ENCODE measurements at regions not wholly inside any gene's neighbourhood (a gene's known extent, or its start where the extent isn't known, plus 50 kb on each side); places are given as distances from the start of the nearest gene placed in this dataset.
"Not testable (repeated sequence)": the region's sequence is repeated elsewhere in the genome, so short reads cannot be mapped to it uniquely, and the experiment has no call there.

DNA sequence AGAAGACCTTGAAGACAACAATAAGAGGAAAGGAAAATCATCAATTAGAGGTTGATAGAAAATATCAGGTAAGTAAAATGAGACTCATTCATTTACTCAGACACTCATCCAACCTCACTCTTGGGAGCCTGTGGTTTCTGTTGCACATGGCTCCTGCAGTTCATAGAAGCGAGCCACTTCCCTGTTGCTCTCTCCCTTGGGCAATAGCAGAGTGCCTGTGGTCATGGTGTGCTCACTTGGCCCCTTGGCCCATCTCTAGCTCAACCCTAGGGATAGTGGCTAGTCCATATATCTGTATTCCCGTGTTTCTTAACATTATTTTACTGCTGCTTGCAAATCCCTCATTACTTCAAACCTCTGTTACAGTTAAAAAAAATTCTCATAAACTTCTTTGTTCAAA lies 368.6 kb downstream of the PTPRC start:
- no peak overlapping the region for H3K4me3 ChIP-seq (ENCODE audit: low read length)
- no peak overlapping the region for H3K9ac ChIP-seq (ENCODE audit: low read depth, low read length)
- no peaks in the 10 kb centered on the region for H3K4me1 ChIP-seq (ENCODE audit: insufficient read depth, low read length)
- H3K36me3 ChIP-seq (ENCODE audit: insufficient read depth, low read depth, low read length), result no peaks in the 10 kb centered on the region
- H3K9me3 ChIP-seq (ENCODE audit: insufficient read depth, low read depth, low read length), result no peaks in the 10 kb centered on the region
- no peaks in the 10 kb centered on the region for H3K27me3 ChIP-seq (ENCODE audit: insufficient read depth, low read length)
- H3K27ac ChIP-seq (ENCODE audit: low read length), result no peak overlapping the region

DNA sequence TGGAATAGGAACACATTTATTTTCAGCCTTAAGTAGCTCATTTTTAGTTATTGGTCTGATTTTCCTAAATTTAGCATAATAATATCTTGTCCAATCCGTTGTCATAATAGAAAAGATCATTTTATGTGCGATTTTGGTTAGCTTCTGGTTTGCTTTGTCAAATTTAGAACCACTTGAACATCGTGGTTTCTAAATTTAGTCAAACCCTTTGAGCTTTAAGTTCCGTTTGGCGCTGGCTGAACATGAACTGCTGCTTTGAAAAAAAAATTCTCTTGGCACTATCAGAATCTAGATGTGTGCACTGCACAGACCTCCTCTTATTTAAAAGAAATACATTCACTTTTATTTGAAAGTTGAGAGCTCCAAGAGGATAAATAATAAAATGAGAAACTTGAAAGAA lies 370.6 kb downstream of the PTPRC start:
- no peaks in the 10 kb centered on the region for H3K9me3 ChIP-seq (ENCODE audit: insufficient read depth, low read depth, low read length)
- H3K4me1 ChIP-seq (ENCODE audit: insufficient read depth, low read length), result no peaks in the 10 kb centered on the region
- H3K27ac ChIP-seq (ENCODE audit: low read length), result no peak overlapping the region
- no peaks in the 10 kb centered on the region for H3K27me3 ChIP-seq (ENCODE audit: insufficient read depth, low read length)
- H3K36me3 ChIP-seq (ENCODE audit: insufficient read depth, low read depth, low read length), result no peaks in the 10 kb centered on the region
- H3K4me3 ChIP-seq (ENCODE audit: low read length), result no peak overlapping the region
- H3K9ac ChIP-seq (ENCODE audit: low read depth, low read length), result no peak overlapping the region

DNA sequence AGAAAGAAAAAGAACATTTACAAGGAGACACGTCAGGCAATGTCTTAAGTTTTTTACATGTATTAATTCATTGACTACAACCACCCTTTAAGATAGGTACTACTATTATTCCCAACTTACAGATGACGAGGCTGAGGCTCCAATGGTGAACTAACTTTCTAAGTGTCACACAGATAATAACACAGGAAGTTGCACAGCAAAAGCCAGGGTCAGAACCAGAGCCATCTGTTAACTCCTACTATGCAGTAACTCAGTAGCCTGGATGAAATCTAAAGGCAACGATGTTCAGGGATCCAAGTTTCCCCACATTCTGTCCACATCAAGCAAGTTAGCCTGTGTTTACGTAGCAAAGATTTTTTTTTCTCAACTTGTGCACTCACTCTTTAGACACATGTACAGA lies 371.7 kb downstream of the PTPRC start:
- Histone ChIP-seq H3K4me1 (ENCODE audit: insufficient read depth, low read length) (no peaks in the 10 kb centered on the region), H3K9ac (ENCODE audit: low read depth, low read length) (no peak overlapping the region), H3K4me3 (ENCODE audit: low read length) (no peak overlapping the region), H3K9me3 (ENCODE audit: insufficient read depth, low read depth, low read length) (no peaks in the 10 kb centered on the region), H3K36me3 (ENCODE audit: insufficient read depth, low read depth, low read length) (no peaks in the 10 kb centered on the region), H3K27ac (ENCODE audit: low read length) (no peak overlapping the region), H3K27me3 (ENCODE audit: insufficient read depth, low read length) (no peaks in the 10 kb centered on the region)

DNA sequence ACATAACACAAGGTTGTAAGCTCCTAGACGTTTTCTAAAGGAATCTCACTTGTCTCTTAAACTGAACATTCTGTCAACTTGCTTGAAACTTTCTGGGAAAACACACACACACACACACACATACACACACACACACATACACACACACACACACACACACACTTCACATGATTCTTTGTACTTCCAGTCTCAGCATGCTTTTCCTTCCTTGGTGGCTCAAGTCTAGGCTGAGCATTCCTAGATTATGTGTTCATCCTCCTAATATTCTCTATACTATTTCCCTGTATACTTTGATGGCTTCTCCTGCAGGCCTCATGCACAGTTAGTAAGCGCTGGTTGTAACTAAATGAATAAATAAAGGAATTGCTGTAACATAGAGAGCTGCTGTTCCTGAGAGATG lies 372.1 kb downstream of the PTPRC start:
- Histone ChIP-seq H3K4me1 (ENCODE audit: insufficient read depth, low read length) (no peaks in the 10 kb centered on the region), H3K4me3 (ENCODE audit: low read length) (no peak overlapping the region), H3K9ac (ENCODE audit: low read depth, low read length) (no peak overlapping the region), H3K9me3 (ENCODE audit: insufficient read depth, low read depth, low read length) (no peaks in the 10 kb centered on the region), H3K27me3 (ENCODE audit: insufficient read depth, low read length) (no peaks in the 10 kb centered on the region), H3K36me3 (ENCODE audit: insufficient read depth, low read depth, low read length) (no peaks in the 10 kb centered on the region), H3K27ac (ENCODE audit: low read length) (no peak overlapping the region)

DNA sequence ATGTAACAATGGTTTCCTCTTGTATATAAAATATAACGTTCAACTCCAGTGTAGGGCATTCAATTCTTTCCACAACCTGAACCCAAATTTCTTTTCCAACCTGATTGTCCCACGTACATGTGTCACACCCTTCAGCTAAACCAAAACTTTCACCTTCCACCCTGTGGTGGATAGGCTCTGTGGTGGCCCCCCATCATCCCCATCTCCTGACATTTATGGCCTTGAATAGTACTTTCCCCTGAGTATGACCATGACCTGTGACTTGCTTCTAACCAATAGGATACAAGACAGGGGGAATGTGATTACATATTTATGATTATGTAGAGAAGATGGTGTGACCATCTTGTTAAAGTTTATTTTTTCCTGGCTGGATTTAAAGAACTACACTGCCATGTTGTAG lies 377.0 kb downstream of the PTPRC start:
- H3K4me1 ChIP-seq (ENCODE audit: insufficient read depth, low read length), result no peaks in the 10 kb centered on the region
- H3K27me3 ChIP-seq (ENCODE audit: insufficient read depth, low read length), result no peaks in the 10 kb centered on the region
- H3K27ac ChIP-seq (ENCODE audit: low read length), result no peak overlapping the region
- H3K4me3 ChIP-seq (ENCODE audit: low read length), result no peak overlapping the region
- no peak overlapping the region for H3K9ac ChIP-seq (ENCODE audit: low read depth, low read length)
- no peaks in the 10 kb centered on the region for H3K9me3 ChIP-seq (ENCODE audit: insufficient read depth, low read depth, low read length)
- H3K36me3 ChIP-seq (ENCODE audit: insufficient read depth, low read depth, low read length), result no peaks in the 10 kb centered on the region

DNA sequence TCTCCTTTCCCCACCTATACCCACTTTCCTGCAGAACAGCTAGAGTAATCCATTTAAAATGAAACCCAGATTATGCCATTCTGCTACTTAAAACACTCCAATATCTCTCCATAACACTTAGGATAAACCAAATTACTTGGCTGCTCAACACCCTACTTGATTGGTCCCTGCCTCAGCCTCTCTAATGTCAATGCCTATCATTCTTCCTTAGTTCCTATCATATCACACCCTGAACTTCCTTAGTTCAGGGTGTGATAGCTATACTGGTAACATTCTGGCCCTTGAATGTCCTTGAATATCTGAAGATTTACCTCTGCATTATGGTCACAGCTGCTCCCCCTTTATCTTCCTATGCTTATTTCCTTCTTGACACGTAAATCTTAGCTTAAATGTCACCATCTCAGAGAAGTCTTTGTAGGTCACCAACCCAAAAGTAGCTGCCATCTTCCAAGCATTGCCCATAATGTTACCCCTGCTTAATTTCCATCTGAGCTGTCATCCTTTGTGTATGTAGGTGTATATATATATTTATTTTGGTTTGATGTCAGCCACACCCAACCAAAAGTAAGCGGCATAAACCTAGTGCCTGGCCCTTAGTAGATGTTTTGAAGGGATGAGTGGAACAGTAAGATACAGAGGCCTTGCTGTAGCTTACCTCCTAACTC lies 379.8 kb downstream of the PTPRC start:
- no peak overlapping the region for H3K27ac ChIP-seq (ENCODE audit: low read length)
- H3K36me3 ChIP-seq (ENCODE audit: insufficient read depth, low read depth, low read length), result no peaks in the 10 kb centered on the region
- H3K9ac ChIP-seq (ENCODE audit: low read depth, low read length), result no peak overlapping the region
- H3K27me3 ChIP-seq (ENCODE audit: insufficient read depth, low read length), result no peaks in the 10 kb centered on the region
- H3K9me3 ChIP-seq (ENCODE audit: insufficient read depth, low read depth, low read length), result no peaks in the 10 kb centered on the region
- H3K4me3 ChIP-seq (ENCODE audit: low read length), result no peak overlapping the region
- no peaks in the 10 kb centered on the region for H3K4me1 ChIP-seq (ENCODE audit: insufficient read depth, low read length)

DNA sequence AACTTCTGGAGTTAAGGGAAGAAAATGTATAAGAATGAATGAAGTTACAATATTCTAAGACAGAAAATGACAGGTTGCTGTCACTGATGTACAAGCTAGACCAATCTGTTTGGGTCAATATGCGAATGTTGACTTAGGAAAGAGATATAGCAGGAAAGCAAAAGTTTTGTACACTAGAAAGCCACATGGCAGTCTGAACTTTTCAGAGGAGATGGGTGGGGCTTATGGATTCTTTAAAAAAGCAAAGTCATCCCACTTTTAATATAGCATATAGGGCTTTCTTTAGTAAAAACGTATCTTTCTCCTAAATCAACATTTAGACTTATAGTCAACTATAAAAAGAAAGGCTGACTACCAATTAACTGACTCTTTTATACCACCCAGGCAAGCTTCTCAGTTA lies 381.2 kb downstream of the PTPRC start:
- Histone ChIP-seq H3K9ac (ENCODE audit: low read depth, low read length) (no peak overlapping the region), H3K27ac (ENCODE audit: low read length) (no peak overlapping the region), H3K4me1 (ENCODE audit: insufficient read depth, low read length) (no peaks in the 10 kb centered on the region)

DNA sequence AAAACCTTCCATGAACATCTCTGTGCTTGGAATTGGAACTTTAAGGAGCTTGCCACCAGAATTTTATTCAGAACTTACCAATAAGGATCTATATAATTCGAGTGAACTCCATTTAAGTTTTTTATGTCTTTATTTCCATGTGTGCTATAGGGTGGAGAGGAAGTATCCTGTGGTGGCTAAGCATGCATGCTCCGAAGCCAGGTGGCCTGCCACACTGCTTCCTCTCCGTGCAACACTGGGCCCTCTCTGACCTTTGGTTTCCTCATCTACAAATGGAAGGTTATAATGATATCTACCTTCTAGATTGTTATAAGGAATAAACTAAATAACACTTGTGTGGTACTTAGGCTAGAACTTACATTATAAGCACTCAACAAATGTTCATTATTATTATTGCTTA lies 382.1 kb downstream of the PTPRC start:
- no peaks in the 10 kb centered on the region for H3K27me3 ChIP-seq (ENCODE audit: insufficient read depth, low read length)
- no peaks in the 10 kb centered on the region for H3K4me1 ChIP-seq (ENCODE audit: insufficient read depth, low read length)
- no peaks in the 10 kb centered on the region for H3K36me3 ChIP-seq (ENCODE audit: insufficient read depth, low read depth, low read length)
- H3K9me3 ChIP-seq (ENCODE audit: insufficient read depth, low read depth, low read length), result no peaks in the 10 kb centered on the region
- H3K4me3 ChIP-seq (ENCODE audit: low read length), result no peak overlapping the region
- no peak overlapping the region for H3K9ac ChIP-seq (ENCODE audit: low read depth, low read length)
- no peak overlapping the region for H3K27ac ChIP-seq (ENCODE audit: low read length)

More for the DNA sequence above, 381.2 kb downstream of the PTPRC start:
- H3K36me3 ChIP-seq (ENCODE audit: insufficient read depth, low read depth, low read length), result no peaks in the 10 kb centered on the region
- H3K9me3 ChIP-seq (ENCODE audit: insufficient read depth, low read depth, low read length), result no peaks in the 10 kb centered on the region
- no peaks in the 10 kb centered on the region for H3K27me3 ChIP-seq (ENCODE audit: insufficient read depth, low read length)
- no peak overlapping the region for H3K4me3 ChIP-seq (ENCODE audit: low read length)

DNA sequence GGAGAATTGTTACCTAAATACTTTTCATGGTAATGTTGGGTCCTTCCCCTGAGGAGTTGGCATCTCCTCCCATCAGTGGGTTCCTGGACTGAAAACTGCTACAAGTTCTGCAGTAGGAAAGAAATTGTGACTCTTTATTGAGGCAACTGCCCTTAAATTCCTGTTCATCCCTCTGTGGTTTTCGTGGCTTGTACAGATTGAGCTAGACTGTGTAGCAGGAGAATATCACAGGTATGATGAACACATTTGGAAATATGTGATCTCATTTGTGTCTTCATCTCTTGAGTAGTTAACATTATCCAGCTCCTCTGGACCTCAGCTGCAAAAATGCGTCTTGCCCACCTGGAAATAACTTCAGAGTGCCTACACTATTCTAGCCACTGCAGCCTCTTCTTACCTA lies 390.6 kb downstream of the PTPRC start:
- Histone ChIP-seq H3K9me3 (ENCODE audit: insufficient read depth, low read depth, low read length) (no peaks in the 10 kb centered on the region), H3K4me3 (ENCODE audit: low read length) (no peak overlapping the region), H3K27ac (ENCODE audit: low read length) (no peak overlapping the region), H3K4me1 (ENCODE audit: insufficient read depth, low read length) (no peaks in the 10 kb centered on the region), H3K9ac (ENCODE audit: low read depth, low read length) (no peak overlapping the region), H3K36me3 (ENCODE audit: insufficient read depth, low read depth, low read length) (no peaks in the 10 kb centered on the region), H3K27me3 (ENCODE audit: insufficient read depth, low read length) (no peaks in the 10 kb centered on the region)

DNA sequence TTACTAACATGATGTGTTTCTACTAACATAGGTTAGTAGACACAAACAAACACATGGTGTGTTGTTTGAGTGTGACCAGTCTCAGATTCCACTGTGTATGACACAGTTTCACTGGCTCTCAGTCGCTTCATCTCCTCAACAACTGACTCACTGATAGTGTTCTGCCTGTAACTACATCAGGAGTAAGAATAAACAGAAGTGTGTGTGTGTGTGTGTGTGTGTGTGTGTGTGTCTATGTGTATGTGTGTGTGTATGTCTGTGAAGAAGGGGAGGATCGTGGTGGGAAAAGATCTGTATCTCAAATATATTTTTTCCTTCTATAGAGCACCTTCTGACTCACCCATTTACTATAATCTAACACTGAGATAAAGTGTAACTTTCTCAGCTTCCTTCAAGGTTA lies 391.0 kb downstream of the PTPRC start:
- Histone ChIP-seq H3K4me3 (ENCODE audit: low read length) (no peak overlapping the region), H3K27ac (ENCODE audit: low read length) (no peak overlapping the region), H3K27me3 (ENCODE audit: insufficient read depth, low read length) (no peaks in the 10 kb centered on the region), H3K9ac (ENCODE audit: low read depth, low read length) (no peak overlapping the region), H3K36me3 (ENCODE audit: insufficient read depth, low read depth, low read length) (no peaks in the 10 kb centered on the region), H3K9me3 (ENCODE audit: insufficient read depth, low read depth, low read length) (no peaks in the 10 kb centered on the region), H3K4me1 (ENCODE audit: insufficient read depth, low read length) (no peaks in the 10 kb centered on the region)

DNA sequence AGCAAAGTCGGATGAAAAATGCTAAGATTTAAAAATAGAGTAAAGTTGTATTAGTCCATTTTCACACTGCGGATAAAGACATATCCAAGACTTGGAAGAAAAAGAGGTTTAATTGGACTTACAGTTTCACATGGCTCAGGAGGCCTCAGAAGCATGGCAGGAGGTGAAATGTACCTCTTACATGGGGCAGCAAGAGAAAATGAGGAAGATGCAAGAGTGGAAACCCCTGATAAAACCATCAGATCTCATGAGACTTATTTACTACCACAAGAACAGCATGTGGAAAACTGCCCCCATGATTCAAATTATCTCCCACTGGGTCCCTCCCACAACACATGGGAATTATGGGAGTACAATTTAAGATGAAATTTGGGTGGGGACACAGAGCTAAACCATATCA lies 391.7 kb downstream of the PTPRC start:
- H3K4me1 ChIP-seq (ENCODE audit: insufficient read depth, low read length); H3K9ac ChIP-seq (ENCODE audit: low read depth, low read length); H3K27me3 ChIP-seq (ENCODE audit: insufficient read depth, low read length); H3K9me3 ChIP-seq (ENCODE audit: insufficient read depth, low read depth, low read length); H3K36me3 ChIP-seq (ENCODE audit: insufficient read depth, low read depth, low read length); H3K4me3 ChIP-seq (ENCODE audit: low read length); H3K27ac ChIP-seq (ENCODE audit: low read length): not testable (repeated sequence)

DNA sequence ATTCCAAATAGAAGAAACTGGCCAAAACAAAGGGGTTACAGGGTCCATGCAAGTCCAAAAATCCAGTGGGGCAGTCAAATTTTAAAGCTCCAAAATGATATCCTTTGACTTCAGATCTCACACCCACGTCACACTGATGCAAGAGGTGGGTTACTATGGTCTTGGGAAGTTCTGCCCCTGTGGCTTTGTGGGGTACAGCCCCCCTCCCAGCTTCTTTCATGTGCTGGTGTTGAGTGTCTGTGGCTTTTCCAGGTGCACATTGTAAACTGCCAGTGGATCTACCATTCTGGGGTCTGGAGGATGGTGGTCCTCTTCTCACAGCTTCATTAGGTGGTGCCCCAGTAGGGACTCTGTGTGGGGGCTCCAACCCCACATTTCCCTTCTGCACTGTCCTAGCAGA lies 392.3 kb downstream of the PTPRC start:
- H3K27me3 ChIP-seq (ENCODE audit: insufficient read depth, low read length); H3K27ac ChIP-seq (ENCODE audit: low read length); H3K4me3 ChIP-seq (ENCODE audit: low read length); H3K4me1 ChIP-seq (ENCODE audit: insufficient read depth, low read length); H3K9ac ChIP-seq (ENCODE audit: low read depth, low read length); H3K9me3 ChIP-seq (ENCODE audit: insufficient read depth, low read depth, low read length); H3K36me3 ChIP-seq (ENCODE audit: insufficient read depth, low read depth, low read length): not testable (repeated sequence)

DNA sequence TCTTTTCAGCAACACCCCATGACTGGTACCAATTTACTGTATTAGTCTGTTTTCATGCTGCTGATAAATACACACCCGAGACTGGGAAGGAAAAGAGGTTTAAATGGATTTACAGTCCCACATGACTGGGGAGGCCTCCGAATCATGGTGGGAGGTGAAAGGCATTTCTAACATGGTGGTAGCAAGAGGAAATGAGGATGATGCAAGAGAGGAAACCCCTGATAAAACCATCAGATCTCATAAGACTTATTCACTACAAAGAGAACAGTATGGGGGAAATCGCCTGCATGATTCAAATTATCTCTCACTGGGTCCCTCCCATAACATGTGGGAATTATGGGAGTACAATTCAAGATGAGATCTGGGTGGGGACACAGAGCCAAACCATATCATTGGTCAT lies 393.6 kb downstream of the PTPRC start:
- H3K4me1 ChIP-seq (ENCODE audit: insufficient read depth, low read length); H3K27ac ChIP-seq (ENCODE audit: low read length); H3K9ac ChIP-seq (ENCODE audit: low read depth, low read length); H3K36me3 ChIP-seq (ENCODE audit: insufficient read depth, low read depth, low read length); H3K4me3 ChIP-seq (ENCODE audit: low read length); H3K9me3 ChIP-seq (ENCODE audit: insufficient read depth, low read depth, low read length); H3K27me3 ChIP-seq (ENCODE audit: insufficient read depth, low read length): not testable (repeated sequence)

All from iPS-20b (cell line).